ENCODE measurements at regions not wholly inside any gene's neighbourhood (a gene's known extent, or its start where the extent isn't known, plus 50 kb on each side); places are given as distances from the start of the nearest gene placed in this dataset.

DNA sequence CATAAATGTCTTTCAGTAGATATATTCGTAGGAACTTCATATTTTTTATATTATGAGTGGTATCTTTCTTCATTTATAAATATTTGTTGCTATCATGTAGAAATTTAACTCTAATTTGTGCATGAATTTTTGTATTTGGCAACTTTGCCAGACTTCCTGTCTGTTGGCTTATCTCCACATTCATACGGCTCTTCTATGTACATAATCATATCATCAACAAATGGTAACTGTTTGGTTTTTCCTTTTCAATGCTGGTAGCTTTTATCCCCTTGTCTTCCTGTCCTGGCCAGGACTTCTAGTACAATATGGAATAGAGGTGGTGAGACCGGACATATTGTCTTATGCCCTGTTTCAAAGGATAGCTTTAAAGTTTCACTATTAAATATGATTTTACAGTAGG lies 132.3 kb upstream of the COL5A1 start:
- H2AFZ ChIP-seq (ENCODE audit: low read depth, low read length): no peak overlapping the region
- no TSS peak for BruUV-seq (replicated peaks)
- intact Hi-C loops (cut with micrococcal nuclease) (no loop called here), in situ Hi-C loops (cut with MboI) (no loop called here)
- H3K79me2 ChIP-seq (ENCODE audit: control insufficient read depth, insufficient read depth, low read length): no peaks in the 10 kb centered on the region
- peaks cover 0 to 9% of the 10 kb centered on the region in 2 experiments; a peak in 3 of 5 replicates for H3K27me3 ChIP-seq (ENCODE audit: control insufficient read depth in 2 of 2, insufficient read depth in 2 of 2, low read length in 2 of 2)
- H3K36me3 ChIP-seq (ENCODE audit: control insufficient read depth, insufficient read depth, low read length): no peaks in the 10 kb centered on the region
- ChIA-PET POLR2A (no interaction called here), CTCF (ENCODE audit: low intra/inter-chr PET ratio) (no interaction called here)
- DNase-seq (ENCODE audit: extremely low read depth in 1 of 4, low spot score in 3 of 4) (no peak), FAIRE-seq (no peak), ATAC-seq (no peak)
- H3K4me1 ChIP-seq (replicated peaks in 1 of 2; ENCODE audit: control insufficient read depth in 2 of 2, insufficient read depth in 2 of 2, low read length in 2 of 2): no peaks in the 10 kb centered on the region
- no peak overlapping the region for H3K9ac ChIP-seq (ENCODE audit: insufficient read depth in 1 of 2, low read depth in 2 of 2, low read length in 2 of 2)
- no peak overlapping the region for H3K4me2 ChIP-seq (ENCODE audit: insufficient read depth, low read length)
- 0% methylated on average over 3 of the region's 3 CpGs for WGBS (ENCODE audit: insufficient coverage, low coverage, missing lambda C conversion rate)
- H4K20me1 ChIP-seq (replicated peaks; ENCODE audit: control insufficient read depth, insufficient read depth, low read length): no peaks in the 10 kb centered on the region
- no peak overlapping the region for H3K27ac ChIP-seq (ENCODE audit: extremely low read depth, low read depth, low read length)
- H3K9me1 ChIP-seq (ENCODE audit: control insufficient read depth, insufficient read depth, low read length): no peaks in the 10 kb centered on the region
- H3K4me3 ChIP-seq: no peak overlapping the region
- no peaks in the 10 kb centered on the region for H3K9me3 ChIP-seq (replicated peaks; ENCODE audit: control insufficient read depth, insufficient read depth, low read depth, low read length)
- TF ChIP-seq NFXL1 (CRISPR knock-in tag; IDR thresholded peaks at IDR 0.05) (no peak), CHD2 (IDR thresholded peaks at IDR 0.05; ENCODE audit: low read depth, low read length) (no peak), ZNF165 (CRISPR knock-in tag; IDR thresholded peaks at IDR 0.05; ENCODE audit: borderline replicate concordance) (no peak), CBX3 (IDR thresholded peaks at IDR 0.05; ENCODE audit: borderline replicate concordance in 1 of 2, low read length in 2 of 2) (no peak), ELK3 (CRISPR knock-in tag; IDR thresholded peaks at IDR 0.05) (no peak), TAF1 (IDR thresholded peaks at IDR 0.05; ENCODE audit: control insufficient read depth, extremely low read depth, insufficient read depth, low read length, severe bottlenecking) (no peak), DPF2 (IDR thresholded peaks at IDR 0.05) (no peak), EHMT2 (IDR thresholded peaks at IDR 0.05) (no peak), TCFL5 (CRISPR knock-in tag; conservative IDR thresholded peaks at IDR 0.05) (no peak), ZNF764 (CRISPR knock-in tag; IDR thresholded peaks at IDR 0.05; ENCODE audit: low read depth) (no peak), CSDE1 (IDR thresholded peaks at IDR 0.05) (no peak), RAD21 (CRISPR knock-in tag; conservative IDR thresholded peaks at IDR 0.05 in 1 of 2, IDR thresholded peaks at IDR 0.05 in 1 of 2) (no peak)
- TF ChIP-seq, protein P1, sequence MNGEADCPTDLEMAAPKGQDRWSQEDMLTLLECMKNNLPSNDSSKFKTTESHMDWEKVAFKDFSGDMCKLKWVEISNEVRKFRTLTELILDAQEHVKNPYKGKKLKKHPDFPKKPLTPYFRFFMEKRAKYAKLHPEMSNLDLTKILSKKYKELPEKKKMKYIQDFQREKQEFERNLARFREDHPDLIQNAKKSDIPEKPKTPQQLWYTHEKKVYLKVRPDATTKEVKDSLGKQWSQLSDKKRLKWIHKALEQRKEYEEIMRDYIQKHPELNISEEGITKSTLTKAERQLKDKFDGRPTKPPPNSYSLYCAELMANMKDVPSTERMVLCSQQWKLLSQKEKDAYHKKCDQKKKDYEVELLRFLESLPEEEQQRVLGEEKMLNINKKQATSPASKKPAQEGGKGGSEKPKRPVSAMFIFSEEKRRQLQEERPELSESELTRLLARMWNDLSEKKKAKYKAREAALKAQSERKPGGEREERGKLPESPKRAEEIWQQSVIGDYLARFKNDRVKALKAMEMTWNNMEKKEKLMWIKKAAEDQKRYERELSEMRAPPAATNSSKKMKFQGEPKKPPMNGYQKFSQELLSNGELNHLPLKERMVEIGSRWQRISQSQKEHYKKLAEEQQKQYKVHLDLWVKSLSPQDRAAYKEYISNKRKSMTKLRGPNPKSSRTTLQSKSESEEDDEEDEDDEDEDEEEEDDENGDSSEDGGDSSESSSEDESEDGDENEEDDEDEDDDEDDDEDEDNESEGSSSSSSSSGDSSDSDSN (IDR thresholded peaks at IDR 0.05; ENCODE audit: borderline replicate concordance in 1 of 2, low read depth in 2 of 2, low read length in 2 of 2): no peak
- TF ChIP-seq, protein P2, sequence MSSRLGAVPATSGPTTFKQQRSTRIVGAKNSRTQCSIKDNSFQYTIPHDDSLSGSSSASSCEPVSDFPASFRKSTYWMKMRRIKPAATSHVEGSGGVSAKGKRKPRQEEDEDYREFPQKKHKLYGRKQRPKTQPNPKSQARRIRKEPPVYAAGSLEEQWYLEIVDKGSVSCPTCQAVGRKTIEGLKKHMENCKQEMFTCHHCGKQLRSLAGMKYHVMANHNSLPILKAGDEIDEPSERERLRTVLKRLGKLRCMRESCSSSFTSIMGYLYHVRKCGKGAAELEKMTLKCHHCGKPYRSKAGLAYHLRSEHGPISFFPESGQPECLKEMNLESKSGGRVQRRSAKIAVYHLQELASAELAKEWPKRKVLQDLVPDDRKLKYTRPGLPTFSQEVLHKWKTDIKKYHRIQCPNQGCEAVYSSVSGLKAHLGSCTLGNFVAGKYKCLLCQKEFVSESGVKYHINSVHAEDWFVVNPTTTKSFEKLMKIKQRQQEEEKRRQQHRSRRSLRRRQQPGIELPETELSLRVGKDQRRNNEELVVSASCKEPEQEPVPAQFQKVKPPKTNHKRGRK (tag; IDR thresholded peaks at IDR 0.05): no peak
- TF ChIP-seq, protein P3, sequence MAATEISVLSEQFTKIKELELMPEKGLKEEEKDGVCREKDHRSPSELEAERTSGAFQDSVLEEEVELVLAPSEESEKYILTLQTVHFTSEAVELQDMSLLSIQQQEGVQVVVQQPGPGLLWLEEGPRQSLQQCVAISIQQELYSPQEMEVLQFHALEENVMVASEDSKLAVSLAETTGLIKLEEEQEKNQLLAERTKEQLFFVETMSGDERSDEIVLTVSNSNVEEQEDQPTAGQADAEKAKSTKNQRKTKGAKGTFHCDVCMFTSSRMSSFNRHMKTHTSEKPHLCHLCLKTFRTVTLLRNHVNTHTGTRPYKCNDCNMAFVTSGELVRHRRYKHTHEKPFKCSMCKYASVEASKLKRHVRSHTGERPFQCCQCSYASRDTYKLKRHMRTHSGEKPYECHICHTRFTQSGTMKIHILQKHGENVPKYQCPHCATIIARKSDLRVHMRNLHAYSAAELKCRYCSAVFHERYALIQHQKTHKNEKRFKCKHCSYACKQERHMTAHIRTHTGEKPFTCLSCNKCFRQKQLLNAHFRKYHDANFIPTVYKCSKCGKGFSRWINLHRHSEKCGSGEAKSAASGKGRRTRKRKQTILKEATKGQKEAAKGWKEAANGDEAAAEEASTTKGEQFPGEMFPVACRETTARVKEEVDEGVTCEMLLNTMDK (IDR thresholded peaks at IDR 0.05; ENCODE audit: borderline replicate concordance, insufficient read depth, low read depth, low read length, poor library complexity, severe bottlenecking): no peak
- TF ChIP-seq, protein P4, sequence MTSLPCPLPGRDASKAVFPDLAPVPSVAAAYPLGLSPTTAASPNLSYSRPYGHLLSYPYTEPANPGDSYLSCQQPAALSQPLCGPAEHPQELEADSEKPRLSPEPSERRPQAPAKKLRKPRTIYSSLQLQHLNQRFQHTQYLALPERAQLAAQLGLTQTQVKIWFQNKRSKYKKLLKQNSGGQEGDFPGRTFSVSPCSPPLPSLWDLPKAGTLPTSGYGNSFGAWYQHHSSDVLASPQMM (CRISPR knock-in tag; IDR thresholded peaks at IDR 0.05): no peak
